Neuron (in vitro differentiated cells): ENCODE measurements at regions not wholly inside any gene's neighbourhood (a gene's known extent, or its start where the extent isn't known, plus 50 kb on each side); places are given as distances from the start of the nearest gene placed in this dataset.

ENCODE experiments used
- H2AFZ ChIP-seq: one replicate; pipeline ENCODE4 v1.6.1; 2013; ENCODE audit warnings: low read depth, mild to moderate bottlenecking, inconsistent platforms, low read length, moderate library complexity
- H3K27me3 ChIP-seq: one replicate; pipeline ENCODE4 v1.6.1; 2013; ENCODE audit warnings: low read length; ENCODE audit not compliant: insufficient read depth
- H3K36me3 ChIP-seq: one replicate; pipeline ENCODE4 v1.6.1; 2013; ENCODE audit warnings: low read length; ENCODE audit not compliant: insufficient read depth
- H3K4me1 ChIP-seq: one replicate; pipeline ENCODE4 v1.6.1; 2013; ENCODE audit warnings: low read length; ENCODE audit not compliant: insufficient read depth
- H3K4me3 ChIP-seq: 2 replicates; pipeline ENCODE4 v1.5.1; 2013; ENCODE audit warnings: mild to moderate bottlenecking, low read length, moderate library complexity
- H3K9me3 ChIP-seq: one replicate; pipeline ENCODE4 v1.6.1; 2013; ENCODE audit warnings: low read length

DNA sequence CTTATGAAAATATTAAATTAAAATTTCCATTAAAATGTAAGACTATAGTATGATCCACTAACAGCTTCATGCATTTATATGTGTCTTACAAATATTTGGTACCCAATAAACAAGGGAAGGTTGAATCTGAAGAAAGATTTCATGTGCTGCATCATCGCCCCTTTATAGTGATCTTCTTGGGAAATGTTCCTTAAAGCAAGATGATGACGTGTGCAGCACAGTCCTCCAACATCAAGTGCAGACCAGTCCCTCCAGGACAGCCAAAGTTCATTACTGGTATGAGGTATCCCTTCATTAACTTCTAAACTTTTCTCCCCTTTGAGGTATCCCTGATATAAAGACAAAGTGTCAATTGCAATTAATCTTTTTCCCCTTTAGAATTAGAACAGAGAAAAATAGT is 567.0 kb downstream of the METTL15 start:
- Histone ChIP-seq H2AFZ (no peak overlapping the region), H3K36me3 (no peaks in the 10 kb centered on the region), H3K9me3 (no peaks in the 10 kb centered on the region), H3K4me1 (no peaks in the 10 kb centered on the region), H3K4me3 (no peak overlapping the region), H3K27me3 (no peaks in the 10 kb centered on the region)

DNA sequence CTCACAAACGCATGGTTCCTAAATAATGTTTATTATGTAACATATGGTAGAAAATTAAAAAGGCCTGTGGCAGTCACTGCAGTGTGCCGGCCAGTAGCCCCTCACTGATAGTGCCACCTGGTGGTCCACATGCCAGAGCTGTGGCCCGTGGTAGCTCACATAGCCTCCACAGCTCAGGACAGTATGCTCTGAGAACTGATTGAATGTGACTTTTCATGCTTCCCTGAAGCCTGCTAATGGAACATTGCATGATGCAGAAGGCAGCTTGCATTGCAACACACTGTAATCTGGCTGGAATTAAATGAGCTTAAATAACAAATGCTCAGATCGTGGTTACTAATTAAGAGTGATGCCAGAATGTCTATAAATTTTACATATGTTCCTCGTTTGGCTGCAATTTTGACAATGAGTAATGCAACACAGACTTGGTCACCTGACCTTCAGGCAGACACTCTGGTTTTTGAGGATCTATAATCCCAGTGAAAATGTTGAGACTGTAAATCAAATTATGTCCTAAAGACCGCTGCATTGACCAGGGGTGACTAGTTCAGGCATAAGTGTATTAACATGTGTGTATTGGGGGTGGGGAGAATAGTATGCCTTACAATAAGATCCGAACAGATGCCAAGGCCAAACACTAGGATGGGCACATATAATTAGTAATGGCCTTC is 566.4 kb downstream of the METTL15 start:
- Histone ChIP-seq H3K4me3 (no peak overlapping the region), H2AFZ (no peak overlapping the region), H3K4me1 (no peaks in the 10 kb centered on the region), H3K27me3 (no peaks in the 10 kb centered on the region), H3K36me3 (no peaks in the 10 kb centered on the region), H3K9me3 (no peaks in the 10 kb centered on the region)

DNA sequence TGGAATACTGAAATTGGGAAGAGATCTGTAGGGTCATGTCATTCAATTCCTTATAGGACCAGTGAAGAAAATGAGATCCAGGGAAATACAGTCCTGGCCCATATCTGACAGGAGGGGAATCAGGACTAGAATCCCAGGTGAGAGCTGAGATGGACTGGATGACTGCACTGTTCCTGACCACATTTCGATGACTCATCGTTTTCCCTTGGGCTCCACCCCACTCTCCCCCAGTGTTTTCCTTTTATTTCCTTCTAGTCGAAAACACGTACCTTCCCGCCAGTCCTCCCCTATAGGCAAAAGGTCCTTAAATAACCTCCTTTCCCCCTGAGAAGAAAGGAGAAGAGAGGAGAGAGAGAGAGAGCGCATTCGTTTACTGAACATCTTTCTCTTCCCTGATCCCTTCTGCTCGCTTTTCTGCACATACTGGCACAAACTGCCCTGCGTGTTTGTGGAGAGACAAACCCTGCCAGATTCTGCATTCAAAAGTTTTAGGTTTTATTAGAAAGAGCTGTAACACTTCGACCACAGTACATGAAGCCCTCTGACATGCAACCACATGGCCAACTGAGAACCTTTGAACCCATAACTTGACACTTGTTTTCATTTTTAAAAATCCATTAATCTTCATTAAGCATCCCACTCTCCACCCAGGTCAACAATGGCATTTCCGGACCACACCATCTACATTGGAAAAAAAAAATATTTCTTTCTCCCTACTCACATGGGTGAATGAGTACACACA is 565.7 kb downstream of the METTL15 start:
- Histone ChIP-seq H3K36me3 (no peaks in the 10 kb centered on the region), H2AFZ (no peak overlapping the region), H3K4me3 (no peak overlapping the region), H3K27me3 (no peaks in the 10 kb centered on the region), H3K4me1 (no peaks in the 10 kb centered on the region), H3K9me3 (no peaks in the 10 kb centered on the region)

DNA sequence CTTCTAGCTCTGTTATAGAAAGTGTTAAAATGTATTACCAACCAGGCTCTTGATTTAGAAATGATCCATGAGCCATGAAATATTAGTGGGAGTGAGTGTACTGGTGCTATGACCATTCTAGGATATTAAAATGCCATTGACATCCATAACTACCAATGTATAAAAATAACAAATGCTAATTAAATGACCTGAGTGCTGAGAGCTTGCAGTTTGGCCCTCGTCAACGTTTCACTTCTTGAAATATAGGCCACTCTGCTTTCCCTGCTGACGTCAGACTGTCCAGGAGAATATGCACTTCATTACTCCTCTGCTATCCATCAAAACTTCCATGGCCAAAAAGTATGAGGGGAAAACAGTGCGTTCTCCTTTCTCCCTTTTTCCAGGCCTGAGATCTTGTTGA is 563.1 kb downstream of the METTL15 start:
- Histone ChIP-seq H3K27me3 (no peaks in the 10 kb centered on the region), H3K4me3 (no peak overlapping the region)

DNA sequence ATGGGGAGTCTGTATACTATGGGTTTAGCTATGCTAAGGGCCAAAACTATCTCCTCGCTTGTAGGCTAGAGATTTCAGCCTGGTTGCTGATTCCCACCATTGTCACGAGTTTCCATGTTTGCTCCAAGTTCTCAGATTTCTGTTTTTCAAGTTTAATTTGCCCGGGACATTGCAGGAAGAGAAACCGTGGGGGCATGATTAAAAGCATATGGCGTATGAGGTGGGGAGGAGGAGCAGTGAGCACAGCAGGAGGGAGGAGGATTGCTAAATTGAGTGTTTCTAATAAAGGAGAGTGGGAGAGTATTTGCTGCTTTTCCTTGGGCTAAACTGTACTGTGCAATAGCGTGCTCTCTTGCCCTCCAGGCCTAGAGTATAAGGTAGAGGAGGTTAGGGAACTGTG is 558.4 kb downstream of the METTL15 start:
- Histone ChIP-seq H2AFZ (no peak overlapping the region), H3K4me1 (no peaks in the 10 kb centered on the region), H3K9me3 (no peaks in the 10 kb centered on the region), H3K27me3 (no peaks in the 10 kb centered on the region), H3K36me3 (no peaks in the 10 kb centered on the region), H3K4me3 (no peak overlapping the region)

More for the DNA sequence above, 563.1 kb downstream of the METTL15 start:
- no peaks in the 10 kb centered on the region for H3K36me3 ChIP-seq
- H2AFZ ChIP-seq, result no peak overlapping the region
- H3K4me1 ChIP-seq, result no peaks in the 10 kb centered on the region
- no peaks in the 10 kb centered on the region for H3K9me3 ChIP-seq

DNA sequence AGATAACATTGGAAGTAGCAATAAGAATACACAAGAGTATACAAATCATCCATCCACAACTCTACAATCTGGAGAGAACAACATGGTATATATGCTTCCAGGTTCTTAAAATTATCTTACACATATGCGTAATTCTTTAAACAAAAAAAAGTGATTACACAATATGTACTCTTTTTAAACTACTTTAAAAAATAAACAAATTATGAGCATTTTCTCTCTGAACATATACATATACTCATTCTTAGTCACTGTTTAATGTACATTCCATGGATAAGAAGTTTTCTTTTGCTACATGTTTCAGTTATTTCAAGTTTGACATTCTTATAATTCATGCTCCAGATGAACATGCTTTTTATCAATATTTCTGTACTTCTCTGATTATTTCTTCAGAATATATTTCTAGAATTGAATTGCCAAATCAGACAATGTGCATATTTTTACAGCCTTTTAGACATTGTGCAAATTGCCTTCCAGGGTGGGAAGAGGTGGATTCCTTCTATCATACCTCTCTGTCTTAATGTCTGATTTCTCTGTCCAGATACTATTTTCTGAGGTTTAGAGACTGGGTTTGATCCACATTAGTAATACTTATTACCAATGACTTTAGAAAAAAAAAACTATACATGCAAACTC is 551.6 kb downstream of the METTL15 start:
- Histone ChIP-seq H3K4me1 (no peaks in the 10 kb centered on the region), H3K4me3 (no peak overlapping the region), H3K9me3 (no peaks in the 10 kb centered on the region), H3K36me3 (no peaks in the 10 kb centered on the region), H2AFZ (no peak overlapping the region), H3K27me3 (no peaks in the 10 kb centered on the region)

DNA sequence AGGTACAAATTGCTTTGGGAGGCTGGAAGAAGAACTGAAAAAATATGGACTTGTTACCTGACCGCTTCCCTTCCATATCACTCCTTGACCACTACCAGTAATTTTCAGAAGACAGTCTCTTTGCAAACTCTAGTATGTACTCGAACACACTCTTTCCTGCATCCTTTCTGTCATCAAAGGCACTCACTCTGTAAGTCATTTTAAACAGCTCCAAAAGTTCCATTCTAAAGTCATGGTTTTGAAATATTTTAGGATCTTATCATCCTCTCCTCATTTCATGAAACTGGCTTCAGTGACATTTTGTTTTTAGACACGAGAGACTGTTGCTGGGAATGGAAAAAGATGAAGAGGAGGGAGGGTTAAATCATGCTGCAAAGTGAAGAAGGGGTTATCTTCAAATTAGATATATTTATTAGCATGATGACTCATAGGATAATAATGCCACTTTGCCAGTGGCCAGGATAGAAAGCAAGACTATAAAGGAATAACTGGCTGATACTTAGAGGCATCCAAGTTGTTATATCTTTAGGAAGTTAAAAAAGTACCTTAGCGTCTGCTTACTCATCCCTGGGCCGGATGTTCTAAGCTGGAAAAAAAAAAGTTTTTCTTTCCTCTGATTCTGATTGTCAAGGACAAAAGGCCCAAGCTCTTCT is 549.3 kb downstream of the METTL15 start:
- Histone ChIP-seq H3K4me3 (no peak overlapping the region), H3K27me3 (no peaks in the 10 kb centered on the region), H3K9me3 (no peaks in the 10 kb centered on the region), H2AFZ (no peak overlapping the region), H3K4me1 (no peaks in the 10 kb centered on the region), H3K36me3 (no peaks in the 10 kb centered on the region)

DNA sequence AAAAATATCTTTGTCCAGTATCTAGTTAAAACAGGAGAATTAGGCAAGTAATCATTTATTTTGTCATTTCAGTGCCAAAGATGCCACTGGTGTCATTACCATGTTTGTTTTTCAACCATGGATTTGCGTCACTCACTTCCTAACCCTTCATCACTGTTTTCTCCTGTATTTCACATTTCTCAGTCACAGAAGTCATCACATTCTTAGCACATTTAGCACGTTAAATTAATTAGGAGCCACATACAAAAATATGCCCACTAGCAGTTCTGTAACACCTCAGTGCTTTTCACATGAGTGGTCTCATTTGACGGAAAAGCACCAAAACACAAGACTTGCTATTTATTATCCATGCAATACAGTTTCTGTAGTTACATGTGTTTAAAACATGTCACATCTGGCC is 546.0 kb downstream of the METTL15 start:
- Histone ChIP-seq H3K36me3 (no peaks in the 10 kb centered on the region), H3K27me3 (no peaks in the 10 kb centered on the region), H3K4me1 (no peaks in the 10 kb centered on the region), H2AFZ (no peak overlapping the region), H3K9me3 (no peaks in the 10 kb centered on the region), H3K4me3 (no peak overlapping the region)

DNA sequence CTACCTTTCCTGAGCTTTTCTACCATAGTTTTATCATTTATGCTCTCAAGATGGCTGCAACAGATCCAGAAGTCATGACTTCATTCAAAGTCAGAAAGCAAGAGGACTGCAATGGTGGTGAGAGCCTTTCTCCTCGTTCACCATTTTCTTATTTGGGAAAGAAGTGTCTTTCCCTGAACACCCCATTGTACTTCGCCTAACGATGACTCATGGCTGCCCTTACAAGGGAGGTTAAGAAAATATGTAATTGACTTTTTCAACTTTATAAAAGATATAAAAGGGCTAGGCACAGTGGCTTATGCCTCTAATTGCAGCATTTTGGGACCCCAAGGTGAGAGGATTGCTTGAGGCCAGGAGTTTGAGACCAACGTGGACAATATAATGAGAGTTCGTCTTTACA is 541.7 kb downstream of the METTL15 start:
- Histone ChIP-seq H3K4me3 (no peak overlapping the region), H3K36me3 (no peaks in the 10 kb centered on the region), H3K4me1 (no peaks in the 10 kb centered on the region), H2AFZ (no peak overlapping the region), H3K9me3 (no peaks in the 10 kb centered on the region), H3K27me3 (no peaks in the 10 kb centered on the region)

DNA sequence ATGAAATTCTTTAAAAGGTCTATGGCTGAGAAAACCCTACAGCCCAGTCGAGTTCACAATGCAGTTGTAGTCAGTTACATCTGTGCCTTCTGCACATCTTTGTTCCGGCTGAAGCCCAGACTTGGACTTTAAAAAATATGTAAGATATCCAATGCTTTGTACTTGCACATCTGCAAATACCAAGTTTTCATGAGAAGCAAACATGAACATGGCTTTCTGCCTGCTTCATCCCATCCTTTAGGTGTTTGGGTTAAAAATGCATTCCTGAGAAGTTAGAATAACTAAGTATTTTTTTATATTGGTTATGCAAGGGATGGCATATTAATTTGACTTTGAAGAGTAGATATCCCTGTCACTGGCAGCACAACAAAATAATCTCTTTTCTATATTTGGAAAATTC is 528.4 kb downstream of the METTL15 start:
- H2AFZ ChIP-seq, result no peak overlapping the region
- H3K4me1 ChIP-seq, result no peaks in the 10 kb centered on the region
- H3K4me3 ChIP-seq, result no peak overlapping the region
- no peaks in the 10 kb centered on the region for H3K9me3 ChIP-seq
- no peaks in the 10 kb centered on the region for H3K36me3 ChIP-seq
- no peaks in the 10 kb centered on the region for H3K27me3 ChIP-seq

DNA sequence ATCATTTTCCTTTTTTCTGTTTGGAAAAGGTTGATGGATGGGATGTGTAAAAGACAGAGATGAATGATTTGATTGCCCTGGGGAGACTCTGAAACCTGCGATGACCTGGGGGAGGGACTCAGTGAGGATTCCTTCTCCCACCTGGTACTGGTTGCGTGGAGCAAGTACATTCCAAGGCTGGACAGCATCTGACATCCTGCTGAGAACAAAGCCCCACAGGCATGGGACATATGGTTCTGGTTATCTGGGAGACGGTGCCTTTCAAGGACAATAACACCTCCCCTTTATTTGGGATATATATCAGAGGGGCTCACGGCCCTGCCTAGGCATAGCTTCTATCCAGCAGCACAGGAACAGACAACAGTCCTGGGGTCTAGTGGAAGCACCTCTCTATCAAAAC is 527.8 kb downstream of the METTL15 start:
- Histone ChIP-seq H3K9me3 (no peaks in the 10 kb centered on the region), H3K36me3 (no peaks in the 10 kb centered on the region), H3K27me3 (no peaks in the 10 kb centered on the region), H2AFZ (no peak overlapping the region), H3K4me3 (no peak overlapping the region), H3K4me1 (no peaks in the 10 kb centered on the region)

DNA sequence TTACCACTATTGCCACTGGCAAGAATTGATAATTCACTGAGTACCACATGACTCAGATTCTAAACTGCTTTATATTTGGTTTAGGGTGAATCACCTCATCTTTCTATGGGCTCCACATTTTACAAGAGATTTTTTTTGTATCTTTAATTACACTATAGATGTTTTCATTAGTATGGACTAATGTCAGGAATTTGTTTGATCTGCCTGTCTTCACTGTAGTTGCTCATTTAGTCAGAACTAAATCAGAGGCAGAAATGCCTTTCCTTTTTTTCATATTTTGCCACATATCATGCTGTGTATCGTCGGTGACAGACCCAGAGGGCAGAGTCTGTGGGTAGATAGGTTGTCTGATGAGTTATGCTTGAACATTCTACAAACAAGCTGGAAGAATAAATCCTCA is 524.1 kb downstream of the METTL15 start:
- H3K9me3 ChIP-seq, result no peaks in the 10 kb centered on the region
- H3K36me3 ChIP-seq, result no peaks in the 10 kb centered on the region
- no peaks in the 10 kb centered on the region for H3K4me1 ChIP-seq
- no peak overlapping the region for H2AFZ ChIP-seq
- no peaks in the 10 kb centered on the region for H3K27me3 ChIP-seq
- no peak overlapping the region for H3K4me3 ChIP-seq

DNA sequence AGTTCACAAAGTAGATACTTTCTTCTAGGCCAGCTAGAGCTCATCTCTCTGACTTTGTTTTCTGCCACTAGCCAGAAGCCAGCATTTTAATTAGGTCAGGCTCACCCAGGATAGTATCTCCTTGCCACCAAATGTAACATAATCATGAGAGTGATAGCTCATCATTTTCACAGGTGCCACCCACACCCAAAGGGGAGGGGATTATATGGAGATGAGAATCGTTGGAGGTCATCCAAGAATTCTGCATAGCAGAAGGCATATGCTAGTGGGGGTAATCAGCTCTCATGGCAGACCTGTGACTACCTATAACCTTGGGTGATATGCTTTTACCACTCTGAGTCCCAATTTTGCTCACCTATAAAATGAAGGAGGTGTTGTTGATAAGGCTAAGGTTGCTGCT is 523.0 kb downstream of the METTL15 start:
- Histone ChIP-seq H3K9me3 (no peaks in the 10 kb centered on the region), H3K4me3 (no peak overlapping the region), H3K27me3 (no peaks in the 10 kb centered on the region), H3K4me1 (no peaks in the 10 kb centered on the region), H3K36me3 (no peaks in the 10 kb centered on the region), H2AFZ (no peak overlapping the region)
